ENCODE measurements at regions not wholly inside any gene's neighbourhood (a gene's known extent, or its start where the extent isn't known, plus 50 kb on each side); places are given as distances from the start of the nearest gene placed in this dataset.

- WGBS, 2 experiments (ENCODE audit: extremely low coverage in 1 of 2, insufficient coverage in 1 of 2, insufficient read length in 1 of 2, insufficient replicate concordance in 2 of 2, low coverage in 1 of 2, low lambda C conversion rate in 2 of 2, missing lambda C conversion rate in 1 of 2): 93% methylated on average over 1 of the region's 1 CpG; no CpG with 5 or more reads in 1 of the 2 experiments
- FAIRE-seq: no peak
- POLR2A ChIA-PET (ENCODE audit: partially characterized antibody): no interaction called here
- TF ChIP-seq TAF1 (IDR thresholded peaks at IDR 0.05; ENCODE audit: low read depth, low read length) (no peak), TBP (IDR thresholded peaks at IDR 0.05; ENCODE audit: low read depth, low read length) (no peak), SP1 (IDR thresholded peaks at IDR 0.05; ENCODE audit: low read depth, low read length) (no peak), ATF3 (IDR thresholded peaks at IDR 0.05; ENCODE audit: insufficient read depth, low read depth, low read length) (no peak), BRCA1 (IDR thresholded peaks at IDR 0.05; ENCODE audit: low read depth, low read length) (no peak), RFX5 (IDR thresholded peaks at IDR 0.05; ENCODE audit: borderline replicate concordance, low read depth, low read length) (no peak), EZH2 (IDR thresholded peaks at IDR 0.05; ENCODE audit: low read depth, low read length, severe bottlenecking) (no peak), USF2 (IDR thresholded peaks at IDR 0.05; ENCODE audit: low read length) (no peak)
- TF ChIP-seq, protein P1, sequence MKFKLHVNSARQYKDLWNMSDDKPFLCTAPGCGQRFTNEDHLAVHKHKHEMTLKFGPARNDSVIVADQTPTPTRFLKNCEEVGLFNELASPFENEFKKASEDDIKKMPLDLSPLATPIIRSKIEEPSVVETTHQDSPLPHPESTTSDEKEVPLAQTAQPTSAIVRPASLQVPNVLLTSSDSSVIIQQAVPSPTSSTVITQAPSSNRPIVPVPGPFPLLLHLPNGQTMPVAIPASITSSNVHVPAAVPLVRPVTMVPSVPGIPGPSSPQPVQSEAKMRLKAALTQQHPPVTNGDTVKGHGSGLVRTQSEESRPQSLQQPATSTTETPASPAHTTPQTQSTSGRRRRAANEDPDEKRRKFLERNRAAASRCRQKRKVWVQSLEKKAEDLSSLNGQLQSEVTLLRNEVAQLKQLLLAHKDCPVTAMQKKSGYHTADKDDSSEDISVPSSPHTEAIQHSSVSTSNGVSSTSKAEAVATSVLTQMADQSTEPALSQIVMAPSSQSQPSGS (IDR thresholded peaks at IDR 0.05; ENCODE audit: low read length): no peak
- TF ChIP-seq, protein P2, sequence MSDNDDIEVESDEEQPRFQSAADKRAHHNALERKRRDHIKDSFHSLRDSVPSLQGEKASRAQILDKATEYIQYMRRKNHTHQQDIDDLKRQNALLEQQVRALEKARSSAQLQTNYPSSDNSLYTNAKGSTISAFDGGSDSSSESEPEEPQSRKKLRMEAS (IDR thresholded peaks at IDR 0.05): no peak
These were observed 545.0 kb downstream of the TMA16 start for GRCh38 chr4:164039482-164039881.

More at GRCh38 chr4:164039482-164039881, 545.0 kb downstream of the TMA16 start:
- Histone ChIP-seq H2BK15ac (ENCODE audit: low read length) (no peak overlapping the region), H3K4me2 (ENCODE audit: insufficient read depth in 1 of 2, low read depth in 2 of 2, low read length in 2 of 2) (no peak overlapping the region), H4K20me1 (replicated peaks in 1 of 2; ENCODE audit: control insufficient read depth in 1 of 2, insufficient read depth in 2 of 2, low read length in 2 of 2) (no peaks in the 10 kb centered on the region), H4K5ac (ENCODE audit: insufficient read length, low read depth, low read length) (no peak overlapping the region), H3K27me3 (replicated peaks in 1 of 4; ENCODE audit: control insufficient read depth in 3 of 4, extremely low read depth in 1 of 4, insufficient read depth in 3 of 4, low read length in 3 of 4) (no peaks in the 10 kb centered on the region), H3K27ac (ENCODE audit: low read depth, low read length) (no peak overlapping the region), H3K56ac (replicated peaks; ENCODE audit: insufficient read length, low read depth, low read length) (no peak overlapping the region), H3K9ac (replicated peaks in 1 of 4; ENCODE audit: extremely low read depth in 1 of 4, low read depth in 3 of 4, low read length in 3 of 4) (no peak overlapping the region), H2BK120ac (replicated peaks; ENCODE audit: low read depth, low read length) (no peak overlapping the region), H3K18ac (ENCODE audit: extremely low read depth, low read length) (no peak overlapping the region), H2AFZ (ENCODE audit: low read length) (no peak overlapping the region), H4K8ac (ENCODE audit: extremely low read depth, insufficient read depth, low read length) (no peak overlapping the region), H3K23ac (ENCODE audit: insufficient read length) (no peak overlapping the region), H4K91ac (replicated peaks; ENCODE audit: insufficient read length, low read length) (no peak overlapping the region), H3K79me2 (ENCODE audit: control insufficient read depth in 1 of 2, insufficient read depth in 2 of 2, low read length in 2 of 2) (no peaks in the 10 kb centered on the region), H2AK5ac (ENCODE audit: low read depth, low read length) (no peak overlapping the region), H2BK20ac (ENCODE audit: low read length) (no peak overlapping the region), H3K9me3 (ENCODE audit: insufficient read depth in 2 of 2, low read depth in 1 of 2, low read length in 1 of 2) (peaks cover 12 to 22% of the 10 kb centered on the region in 2 experiments; a peak in 2 of 4 replicates), H3K14ac (ENCODE audit: insufficient read length) (no peak overlapping the region), H2BK5ac (ENCODE audit: low read depth, low read length) (no peak overlapping the region), H3K36me3 (ENCODE audit: control insufficient read depth in 2 of 4, insufficient read depth in 4 of 4, low read length in 3 of 4) (no peaks in the 10 kb centered on the region), H3K79me1 (ENCODE audit: low read depth, low read length) (no peaks in the 10 kb centered on the region), H3K4me1 (replicated peaks in 1 of 4; ENCODE audit: control insufficient read depth in 3 of 4, insufficient read depth in 4 of 4, low read length in 3 of 4) (no peaks in the 10 kb centered on the region), H3K4me3 (ENCODE audit: extremely low read depth in 1 of 4, insufficient read depth in 2 of 4, low read depth in 3 of 4, low read length in 4 of 4) (no peak overlapping the region), H3K4ac (replicated peaks; ENCODE audit: insufficient read length, low read depth, low read length) (no peak overlapping the region), H2BK12ac (ENCODE audit: low read depth, low read length) (no peak overlapping the region), H3K23me2 (ENCODE audit: low read depth, low read length) (no peaks in the 10 kb centered on the region)
- CTCF ChIA-PET (ENCODE audit: partially characterized antibody): no interaction called here
- DNase-seq (ENCODE audit: low read depth in 1 of 2, low spot score in 2 of 2): no peak

Data from H1 (cell line).